HEK293T (cell line): ENCODE measurements at regions not wholly inside any gene's neighbourhood (a gene's known extent, or its start where the extent isn't known, plus 50 kb on each side); places are given as distances from the start of the nearest gene placed in this dataset.

ENCODE experiments used
- BHLHE40 ChIP-seq: fragments of 450-650 bp; IDR thresholded peaks from 2 replicates; pipeline ENCODE4 v1.6.1; 2016; ENCODE audit warnings: mild to moderate bottlenecking, moderate library complexity, borderline replicate concordance
- CTBP1 ChIP-seq: fragments of 450-650 bp; IDR thresholded peaks from 2 replicates; pipeline ENCODE4 v1.6.1; 2016; ENCODE audit warnings: borderline replicate concordance
- FOXA1 ChIP-seq: fragments of 450-650 bp; IDR thresholded peaks from 2 replicates; pipeline ENCODE4 v1.6.1; 2016; ENCODE audit warnings: mild to moderate bottlenecking
- FOXK2 ChIP-seq: fragments of 450-650 bp; IDR thresholded peaks from 2 replicates; pipeline ENCODE4 v1.6.1; 2016; ENCODE audit warnings: mild to moderate bottlenecking
- FOXM1 ChIP-seq: fragments of 450-650 bp; IDR thresholded peaks from 2 replicates; pipeline ENCODE4 v1.6.1; 2017; ENCODE audit warnings: mild to moderate bottlenecking, borderline replicate concordance
- HDGF ChIP-seq: fragments of 450-650 bp; IDR thresholded peaks from 2 replicates; pipeline ENCODE4 v1.6.1; 2017; ENCODE audit warnings: antibody characterized with exemption, borderline replicate concordance
- L3MBTL2 ChIP-seq: fragments of 450-650 bp; conservative IDR thresholded peaks from 2 replicates; pipeline ENCODE4 v1.6.1; 2016; ENCODE audit warnings: mild to moderate bottlenecking
- NFRKB ChIP-seq: fragments of 450-650 bp; IDR thresholded peaks from 2 replicates; pipeline ENCODE4 v1.6.1; 2016; ENCODE audit warnings: mild to moderate bottlenecking, moderate library complexity
- SP1 ChIP-seq: fragments of 450-650 bp; IDR thresholded peaks from 2 replicates; pipeline ENCODE4 v1.6.1; 2017
- SUZ12 ChIP-seq: fragments of 450-650 bp; IDR thresholded peaks from 2 replicates; pipeline ENCODE4 v1.6.1; 2016; ENCODE audit warnings: mild to moderate bottlenecking
- TARDBP ChIP-seq: fragments of 450-650 bp; IDR thresholded peaks from 2 replicates; pipeline ENCODE4 v1.6.1; 2016
- ZNF384 ChIP-seq: fragments of 450-650 bp; IDR thresholded peaks from 2 replicates; pipeline ENCODE4 v1.6.1; 2016
- TF ChIP-seq, protein P1 (sequence below): fragments of 450-650 bp; IDR thresholded peaks from 2 replicates; pipeline ENCODE4 v1.6.1; 2016

- TF ChIP-seq FOXK2 (no peak), SUZ12 (no peak), HDGF (no peak), FOXM1 (no peak), L3MBTL2 (no peak), TARDBP (no peak), NFRKB (no peak), FOXA1 (no peak), CTBP1 (no peak), ZNF384 (no peak), BHLHE40 (no peak), SP1 (no peak)
- TF ChIP-seq, protein P1, sequence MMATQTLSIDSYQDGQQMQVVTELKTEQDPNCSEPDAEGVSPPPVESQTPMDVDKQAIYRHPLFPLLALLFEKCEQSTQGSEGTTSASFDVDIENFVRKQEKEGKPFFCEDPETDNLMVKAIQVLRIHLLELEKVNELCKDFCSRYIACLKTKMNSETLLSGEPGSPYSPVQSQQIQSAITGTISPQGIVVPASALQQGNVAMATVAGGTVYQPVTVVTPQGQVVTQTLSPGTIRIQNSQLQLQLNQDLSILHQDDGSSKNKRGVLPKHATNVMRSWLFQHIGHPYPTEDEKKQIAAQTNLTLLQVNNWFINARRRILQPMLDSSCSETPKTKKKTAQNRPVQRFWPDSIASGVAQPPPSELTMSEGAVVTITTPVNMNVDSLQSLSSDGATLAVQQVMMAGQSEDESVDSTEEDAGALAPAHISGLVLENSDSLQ, result no peak
These were observed 130.2 kb upstream of the TPRG1 start for GRCh38 chr3:189041482-189042090.
